ENCODE measurements at regions not wholly inside any gene's neighbourhood (a gene's known extent, or its start where the extent isn't known, plus 50 kb on each side); places are given as distances from the start of the nearest gene placed in this dataset.

DNA sequence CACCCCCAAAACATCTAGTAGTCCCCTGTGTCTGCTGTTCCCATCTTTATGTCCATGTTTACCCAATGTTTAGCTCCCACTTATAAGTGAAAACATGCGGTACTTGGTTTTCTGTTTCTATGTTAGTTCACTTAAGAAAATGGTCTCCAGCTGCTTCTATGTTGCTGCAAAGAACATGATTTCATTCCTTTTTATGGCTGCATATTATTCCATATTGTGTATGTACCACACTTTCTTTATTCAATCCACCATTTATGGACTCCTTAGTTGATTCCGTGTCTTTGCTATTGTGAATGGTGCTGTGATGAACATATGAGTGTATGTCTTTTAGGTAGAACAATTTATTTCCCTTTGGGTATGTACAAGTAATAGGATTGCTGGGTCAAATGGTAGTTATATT is 51.2 kb downstream of the GRK7 start:
- DNase-seq (ENCODE audit: low read depth): no peak

DNA sequence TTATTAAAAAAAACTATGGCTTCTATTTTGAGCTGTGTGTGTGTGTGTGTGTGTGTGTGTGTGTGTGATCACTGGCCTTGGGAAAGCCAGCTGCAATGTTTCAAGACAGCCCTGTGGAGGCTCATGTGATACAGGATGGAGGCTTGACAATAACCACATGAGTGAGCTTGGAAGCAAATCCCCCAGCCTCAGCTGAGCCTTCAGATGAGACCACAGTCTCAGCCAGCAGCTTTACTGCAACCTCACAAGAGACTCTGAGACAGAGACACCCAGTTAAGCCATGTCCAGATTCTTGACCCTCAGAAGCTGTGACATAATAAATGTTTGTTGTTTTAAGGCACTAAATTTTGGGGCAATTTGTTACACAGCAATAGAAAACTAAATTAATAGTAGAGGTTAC is 52.5 kb downstream of the GRK7 start:
- peak; percentile 25 for DNase-seq (ENCODE audit: low read depth)

DNA sequence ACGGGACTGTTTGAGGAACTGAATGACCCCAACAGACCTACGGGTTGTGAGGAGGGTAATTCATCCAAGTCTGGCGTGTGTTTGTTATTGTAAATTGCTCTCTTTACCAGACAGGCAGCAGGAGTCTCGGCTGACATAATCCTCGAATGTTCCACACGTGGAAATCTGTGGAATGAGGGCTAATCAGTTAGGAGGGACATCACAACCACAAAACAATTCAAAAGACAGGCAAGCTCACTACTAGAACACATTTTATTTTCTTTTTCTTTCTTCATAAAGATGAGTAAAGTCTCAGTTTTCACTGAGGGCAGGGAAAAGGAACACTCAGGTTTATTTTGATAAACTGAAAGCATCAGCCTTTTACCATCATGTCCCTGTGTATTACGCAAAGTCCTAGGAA is 53.8 kb downstream of the GRK7 start:
- DNase-seq (ENCODE audit: low read depth): no peak

DNA sequence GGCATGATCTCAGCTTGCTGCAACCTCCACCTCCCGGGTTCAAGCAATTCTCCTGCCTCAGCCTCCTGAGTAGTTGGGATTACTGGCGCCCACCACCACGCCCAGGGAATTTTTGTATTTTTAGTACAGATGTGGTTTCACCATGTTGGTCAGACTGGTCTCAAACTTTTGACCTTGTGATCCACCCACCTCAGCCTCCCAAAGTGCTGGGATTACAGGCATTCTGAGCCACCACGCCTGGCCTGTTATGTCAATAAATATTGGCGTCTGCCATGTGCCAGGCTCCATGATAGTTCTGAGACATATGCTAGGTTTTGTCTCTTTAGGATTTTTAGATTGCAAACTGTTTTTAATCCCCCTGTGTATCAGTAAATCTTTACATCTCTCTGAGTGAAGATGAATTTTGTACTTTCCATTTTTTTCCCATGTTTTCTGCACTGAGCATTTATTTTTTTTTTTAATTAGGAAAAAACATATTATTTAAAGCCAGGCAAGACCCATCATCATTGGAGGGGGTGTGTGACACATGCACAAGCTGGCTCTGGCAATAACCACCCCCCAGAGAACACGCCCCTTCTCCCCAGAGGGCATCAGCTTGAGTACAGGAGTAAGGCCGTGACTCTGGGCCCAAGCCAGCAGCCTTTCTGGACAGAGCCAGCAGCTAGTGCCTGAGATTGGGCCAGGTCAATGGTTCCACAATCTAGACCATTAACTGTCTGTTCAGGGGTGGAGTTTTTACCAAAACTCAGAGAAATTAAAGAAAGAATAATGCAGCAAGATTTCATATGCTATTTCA is 51.0 kb upstream of the ATP1B3 start:
- DNase-seq (ENCODE audit: low read depth): peak; percentile 63
